ENCODE measurements at regions not wholly inside any gene's neighbourhood (a gene's known extent, or its start where the extent isn't known, plus 50 kb on each side); places are given as distances from the start of the nearest gene placed in this dataset.

- no peak for ATAC-seq
- H2AFZ ChIP-seq (ENCODE audit: control insufficient read depth, low read depth, low read length): no peak overlapping the region
- in situ Hi-C loops (cut with MboI) (no loop called here), intact Hi-C loops (cut with micrococcal nuclease; ENCODE audit: unreplicated experiment) (no loop called here)
- no peak overlapping the region for H3K9ac ChIP-seq (ENCODE audit: control insufficient read depth, insufficient read depth, low read length)
- H4K20me1 ChIP-seq (ENCODE audit: control insufficient read depth, insufficient read depth): no peaks in the 10 kb centered on the region
- no peaks in the 10 kb centered on the region for H3K4me1 ChIP-seq (ENCODE audit: control insufficient read depth, insufficient read depth, low read length)
- ChIA-PET POLR2A (no interaction called here), CTCF (no interaction called here), SMC1A (ENCODE audit: uncharacterized antibody, unreplicated experiment) (no interaction called here), RAD21 (ENCODE audit: unreplicated experiment) (interaction anchor here (0.6 kb wide), 1 partner anchor 629 kb away, joined by 3 read pairs; no protein-coding TSS in a partner anchor)
- H3K79me2 ChIP-seq (ENCODE audit: control insufficient read depth, insufficient read depth, low read length): no peaks in the 10 kb centered on the region
- no TSS peak for BruUV-seq (replicated peaks)
- no peak overlapping the region for H3K27ac ChIP-seq (ENCODE audit: control insufficient read depth, insufficient read depth)
- TF ChIP-seq YY1 (IDR thresholded peaks at IDR 0.05; ENCODE audit: low read depth, low read length) (no peak), ZNF207 (IDR thresholded peaks at IDR 0.05; ENCODE audit: borderline replicate concordance) (no peak), EZH2 (IDR thresholded peaks at IDR 0.05; ENCODE audit: borderline replicate concordance, control insufficient read depth, low read depth, low read length) (no peak), HDGF (IDR thresholded peaks at IDR 0.05) (no peak)
- no peak overlapping the region for H3K4me2 ChIP-seq (ENCODE audit: control insufficient read depth, insufficient read depth)
- H3K27me3 ChIP-seq (replicated peaks in 1 of 2; ENCODE audit: control insufficient read depth in 2 of 2, insufficient read depth in 2 of 2, low read length in 1 of 2): no peaks in the 10 kb centered on the region
- 0% methylated on average over 2 of the region's 2 CpGs for WGBS (ENCODE audit: insufficient coverage, insufficient replicate concordance, low lambda C conversion rate, missing lambda C conversion rate)
- no peak overlapping the region for H3K4me3 ChIP-seq
- DNase-seq (ENCODE audit: low read depth, low spot score): no peak
- no peaks in the 10 kb centered on the region for H3K36me3 ChIP-seq (ENCODE audit: control insufficient read depth in 2 of 2, insufficient read depth in 2 of 2, low read length in 1 of 2)
- no peak for FAIRE-seq
- no peaks in the 10 kb centered on the region for H3K9me3 ChIP-seq (replicated peaks; ENCODE audit: control insufficient read depth, insufficient read depth, low read length)
Measured at GRCh38 chr6:160812097-160812496, 110.1 kb downstream of the PLG start.

GRCh38 chr6:160818934-160819333 is 116.9 kb downstream of the PLG start:
- CTCF ChIA-PET: interaction anchor here (0.5 kb wide), 1 partner anchor 28 kb away, joined by 5 read pairs; no protein-coding TSS in a partner anchor
- SMC1A ChIA-PET (ENCODE audit: uncharacterized antibody, unreplicated experiment): no interaction called here
- no TSS peak for BruUV-seq (replicated peaks)
- Histone ChIP-seq H3K27me3 (replicated peaks in 1 of 2; ENCODE audit: control insufficient read depth in 2 of 2, insufficient read depth in 2 of 2, low read length in 1 of 2) (no peaks in the 10 kb centered on the region), H3K36me3 (ENCODE audit: control insufficient read depth in 2 of 2, insufficient read depth in 2 of 2, low read length in 1 of 2) (no peaks in the 10 kb centered on the region), H4K20me1 (ENCODE audit: control insufficient read depth, insufficient read depth) (no peaks in the 10 kb centered on the region), H3K9me3 (replicated peaks; ENCODE audit: control insufficient read depth, insufficient read depth, low read length) (no peaks in the 10 kb centered on the region; the same call in 2 of the 3 replicates), H3K27ac (ENCODE audit: control insufficient read depth, insufficient read depth) (no peak overlapping the region), H3K4me1 (ENCODE audit: control insufficient read depth, insufficient read depth, low read length) (no peaks in the 10 kb centered on the region), H3K9ac (ENCODE audit: control insufficient read depth, insufficient read depth, low read length) (no peak overlapping the region), H3K79me2 (ENCODE audit: control insufficient read depth, insufficient read depth, low read length) (no peaks in the 10 kb centered on the region), H3K4me3 (no peak overlapping the region), H2AFZ (ENCODE audit: control insufficient read depth, low read depth, low read length) (no peak overlapping the region), H3K4me2 (ENCODE audit: control insufficient read depth, insufficient read depth) (no peak overlapping the region)
- in situ Hi-C loops (cut with MboI) (no loop called here), intact Hi-C loops (cut with micrococcal nuclease; ENCODE audit: unreplicated experiment) (no loop called here)
- WGBS (ENCODE audit: insufficient coverage, insufficient replicate concordance, low lambda C conversion rate, missing lambda C conversion rate): 43% methylated on average over 1 of the region's 1 CpG
- ATAC-seq: no peak
- no peak for DNase-seq (ENCODE audit: low read depth, low spot score)
- TF ChIP-seq RB1 (IDR thresholded peaks at IDR 0.05; ENCODE audit: borderline replicate concordance) (no peak), YBX1 (IDR thresholded peaks at IDR 0.05) (no peak), RBBP5 (conservative IDR thresholded peaks at IDR 0.05) (no peak), NFYA (IDR thresholded peaks at IDR 0.05; ENCODE audit: borderline replicate concordance, low read depth, low read length) (no peak), CEBPB (IDR thresholded peaks at IDR 0.05; ENCODE audit: borderline replicate concordance in 1 of 2, low read depth in 2 of 2, low read length in 2 of 2) (no peak), SMAD1 (IDR thresholded peaks at IDR 0.05; ENCODE audit: low read depth, partially characterized antibody) (no peak), SREBF2 (IDR thresholded peaks at IDR 0.05; ENCODE audit: low read length) (no peak), ZZZ3 (IDR thresholded peaks at IDR 0.05; ENCODE audit: control insufficient read depth, insufficient read length, low read depth) (no peak), CHD4 (IDR thresholded peaks at IDR 0.05) (no peak), NFIC (IDR thresholded peaks at IDR 0.05; ENCODE audit: low read depth, low read length) (no peak), TCF7 (IDR thresholded peaks at IDR 0.05; ENCODE audit: borderline replicate concordance) (no peak), MEF2A (IDR thresholded peaks at IDR 0.05; ENCODE audit: insufficient read depth, low read depth, low read length) (no peak), SUPT20H (IDR thresholded peaks at IDR 0.05; ENCODE audit: borderline replicate concordance, control insufficient read depth, low read depth, low read length) (no peak), RAD51 (IDR thresholded peaks at IDR 0.05) (no peak), ZBED1 (IDR thresholded peaks at IDR 0.05; ENCODE audit: borderline replicate concordance) (no peak)
- RAD21 ChIA-PET (ENCODE audit: unreplicated experiment): no interaction called here
- FAIRE-seq: no peak
- POLR2A ChIA-PET: no interaction called here

Measured in GM12878 (cell line).